Hippocampal formation (tissue), 2 donors: ENCODE measurements at regions not wholly inside any gene's neighbourhood (a gene's known extent, or its start where the extent isn't known, plus 50 kb on each side); places are given as distances from the start of the nearest gene placed in this dataset.
"Not testable (repeated sequence)": the region's sequence is repeated elsewhere in the genome, so short reads cannot be mapped to it uniquely, and the experiment has no call there.

Source experiments
- DNase-seq, 2 donors: peaks; one replicate each; lab custom pipeline; 2025; lab: John Stamatoyannopoulos, UW

GRCh38 chr4:99763635-99764101, 53.0 kb upstream of the DAPP1 start:
- DNase-seq: peak in 1 of 2 donors; percentile 10

- no peak for DNase-seq
Measured at GRCh38 chr4:99762728-99763127, 53.9 kb upstream of the DAPP1 start.

DNA sequence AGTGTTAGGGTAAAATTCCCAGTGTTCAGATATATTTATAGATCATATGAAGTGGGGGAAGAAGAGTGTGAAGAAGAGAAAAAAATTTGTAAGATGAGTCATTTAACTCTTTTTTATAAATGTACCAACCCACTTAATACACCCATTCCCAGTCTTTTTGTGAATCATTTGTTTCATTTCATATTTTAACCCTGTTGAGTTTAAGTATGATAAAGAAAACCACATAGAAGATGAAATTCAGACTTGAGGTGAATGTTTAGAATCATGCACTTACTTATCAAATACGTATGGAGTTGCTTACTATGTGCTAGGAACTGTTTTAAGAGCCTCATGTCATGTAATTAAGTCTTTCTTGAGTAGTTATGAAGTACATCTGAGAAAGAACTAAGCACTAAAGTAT, 56.6 kb upstream of the DAPP1 start:
- no peak for DNase-seq

DNA sequence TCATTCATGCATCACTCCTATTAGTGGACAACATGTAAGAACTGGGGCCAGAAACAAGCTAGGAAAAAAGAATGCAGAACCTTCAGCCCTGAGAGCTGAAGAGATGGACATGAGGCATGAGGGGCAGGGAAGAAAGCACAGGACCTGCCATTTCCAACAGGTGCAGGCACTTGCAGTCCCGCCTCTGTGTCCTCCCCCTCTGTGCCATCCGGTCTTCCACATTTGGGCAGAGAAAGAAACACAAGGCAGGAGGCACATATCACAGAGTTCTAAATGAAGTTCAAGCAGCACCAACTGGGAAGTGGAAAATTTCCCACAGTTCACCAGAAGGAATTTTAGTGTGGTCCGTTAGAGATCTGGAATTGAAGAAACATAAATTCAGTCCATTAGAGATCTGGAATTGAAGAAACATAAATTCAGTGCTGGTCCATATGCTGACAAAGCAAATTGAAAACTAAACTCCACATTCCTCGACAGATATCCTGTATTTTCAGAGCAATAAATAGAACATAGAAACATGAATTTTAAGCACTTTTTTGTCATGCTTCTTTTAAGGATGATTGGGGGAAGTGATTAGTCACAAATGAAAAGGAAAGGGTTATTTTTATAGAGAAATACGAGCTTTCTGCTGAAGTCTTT, 57.2 kb upstream of the DAPP1 start:
- no peak for DNase-seq

DNA sequence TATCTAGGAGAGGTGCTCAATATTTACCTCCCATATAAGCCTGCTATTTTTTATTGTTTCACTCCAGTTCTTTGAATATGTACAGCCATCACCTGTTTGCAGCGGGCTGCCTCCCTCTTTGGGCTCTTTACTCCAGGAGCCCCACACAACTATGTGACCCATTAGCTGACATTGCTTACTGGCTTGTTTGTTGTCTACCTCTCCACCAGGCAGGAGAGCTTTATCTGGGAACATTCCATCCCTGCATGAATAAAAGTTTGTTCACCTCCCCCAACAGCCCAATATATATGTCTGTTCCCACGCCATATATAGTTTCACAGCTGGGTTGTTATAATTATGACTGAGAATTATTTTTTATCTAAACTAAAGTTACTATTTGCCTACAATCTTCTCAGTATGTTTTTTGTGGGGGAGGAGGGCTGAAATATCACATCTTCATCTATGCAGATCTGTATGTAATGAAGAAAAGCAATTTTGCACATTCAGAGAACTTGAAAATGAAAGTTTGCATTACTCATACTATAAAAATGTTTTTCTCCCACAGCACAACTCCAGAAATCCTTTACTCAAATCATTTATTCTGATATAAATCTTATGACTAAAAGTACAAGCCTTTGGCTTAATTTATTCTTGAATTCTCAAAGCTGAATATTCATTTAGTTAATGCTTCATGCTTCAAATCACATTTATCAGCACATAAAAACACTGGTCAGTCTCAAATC, 61.2 kb upstream of the DAPP1 start:
- peak in 1 of 2 donors; percentile 5 for DNase-seq

- DNase-seq: no peak
Measured at GRCh38 chr4:99754756-99755155, 61.9 kb upstream of the DAPP1 start.

DNA sequence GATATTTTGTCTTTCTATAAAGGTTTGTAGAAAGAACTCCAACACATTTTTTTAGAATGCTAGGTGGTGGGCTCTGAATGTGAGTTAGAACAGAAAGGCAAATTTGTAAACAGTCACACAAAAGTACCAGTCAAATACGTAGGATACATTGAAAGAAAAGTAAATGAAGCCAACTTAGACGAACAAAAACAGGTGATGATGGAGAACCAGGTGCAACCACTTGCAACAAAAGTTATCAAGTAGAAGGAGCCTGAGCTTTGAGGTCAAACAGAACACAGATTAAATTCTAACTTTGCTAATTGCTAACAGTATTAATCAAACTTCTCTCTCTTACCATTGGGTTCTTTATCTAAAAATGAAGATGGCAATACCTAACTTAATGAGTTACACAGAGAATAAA, 62.7 kb upstream of the DAPP1 start:
- DNase-seq: no peak

DNA sequence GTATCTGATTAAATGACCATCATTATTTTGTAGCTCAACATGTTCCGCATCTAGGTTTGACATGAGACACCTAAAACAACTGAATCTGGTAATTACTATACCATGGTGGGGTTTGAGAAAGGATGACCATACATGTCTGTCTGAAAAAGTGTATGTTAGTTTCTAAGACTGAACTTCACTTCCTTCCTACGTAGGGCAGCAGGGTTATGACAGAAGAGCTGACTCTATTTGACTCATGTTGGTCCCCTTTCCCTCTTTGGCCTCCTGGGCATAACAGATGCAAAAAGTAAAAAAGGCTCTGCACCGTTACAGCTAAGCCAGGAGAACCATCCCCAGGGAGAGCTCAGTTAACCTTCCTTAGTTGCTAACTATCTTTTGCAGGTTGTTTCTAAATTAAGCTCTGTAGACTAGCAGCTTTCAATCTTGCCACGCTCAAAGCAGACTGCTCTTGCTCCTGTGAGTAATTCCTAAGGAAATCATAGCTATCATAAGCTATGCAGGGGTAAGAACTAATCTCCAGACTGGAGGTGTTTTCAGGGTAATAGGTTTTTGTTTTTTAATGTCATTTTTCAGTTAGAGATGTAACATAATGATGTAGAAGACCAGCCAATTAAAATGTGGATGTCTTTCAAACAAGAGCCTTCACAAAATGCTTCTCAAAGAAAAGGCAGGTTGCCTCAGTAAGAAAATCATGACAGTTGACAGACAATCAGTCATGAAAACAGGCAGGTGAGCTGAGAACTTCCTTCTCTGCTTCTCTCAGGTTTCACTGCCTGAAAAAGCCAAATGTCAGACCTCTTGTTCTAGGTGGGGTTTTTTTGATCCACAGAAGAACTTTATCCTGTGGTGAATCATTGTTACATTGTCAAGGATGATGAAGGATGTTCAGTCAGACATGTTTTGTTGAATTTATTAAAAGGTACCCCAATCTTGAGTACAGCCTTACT, 66.9 kb upstream of the DAPP1 start:
- no peak for DNase-seq

DNA sequence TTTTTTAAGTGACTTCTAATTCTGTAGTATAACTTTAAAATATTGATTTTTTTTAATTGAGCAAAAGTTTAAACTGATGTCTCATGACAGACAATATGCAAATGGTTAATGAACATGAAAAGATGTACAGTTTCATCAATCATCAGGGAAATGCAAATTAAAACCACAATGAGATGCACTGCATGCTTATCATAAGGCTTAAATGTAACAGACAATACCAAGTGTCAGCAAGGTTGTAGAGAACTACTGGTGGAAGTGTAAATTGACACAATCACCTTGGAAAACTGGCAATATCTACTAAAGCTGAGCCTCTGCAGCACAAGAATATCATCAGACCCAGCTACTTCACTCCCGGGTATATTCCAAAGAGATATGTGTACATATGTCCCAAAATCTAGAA, 70.2 kb upstream of the DAPP1 start:
- no peak for DNase-seq

DNA sequence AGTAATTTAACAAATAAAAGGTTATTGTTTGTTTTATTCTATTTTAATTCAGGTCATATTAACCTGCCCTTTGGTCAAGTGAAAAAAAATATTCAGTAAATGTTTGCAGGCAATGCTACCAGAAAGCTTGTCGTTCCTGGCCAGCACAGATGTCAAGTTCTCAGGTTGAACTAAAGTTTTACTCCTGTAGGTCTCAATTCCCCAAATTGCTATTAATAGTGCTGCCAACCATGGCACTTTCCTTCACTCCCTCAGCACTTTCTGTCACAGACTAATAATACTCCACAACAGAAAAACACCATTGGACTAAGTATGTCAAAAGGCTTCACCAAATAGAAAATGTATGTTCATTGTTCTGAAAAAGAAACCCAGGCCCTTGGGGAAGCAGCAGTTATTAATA, 79.2 kb upstream of the C4orf54 start:
- DNase-seq: no peak

- no peak for DNase-seq
Measured at GRCh38 chr4:99735822-99736221, 78.2 kb upstream of the C4orf54 start.

DNA sequence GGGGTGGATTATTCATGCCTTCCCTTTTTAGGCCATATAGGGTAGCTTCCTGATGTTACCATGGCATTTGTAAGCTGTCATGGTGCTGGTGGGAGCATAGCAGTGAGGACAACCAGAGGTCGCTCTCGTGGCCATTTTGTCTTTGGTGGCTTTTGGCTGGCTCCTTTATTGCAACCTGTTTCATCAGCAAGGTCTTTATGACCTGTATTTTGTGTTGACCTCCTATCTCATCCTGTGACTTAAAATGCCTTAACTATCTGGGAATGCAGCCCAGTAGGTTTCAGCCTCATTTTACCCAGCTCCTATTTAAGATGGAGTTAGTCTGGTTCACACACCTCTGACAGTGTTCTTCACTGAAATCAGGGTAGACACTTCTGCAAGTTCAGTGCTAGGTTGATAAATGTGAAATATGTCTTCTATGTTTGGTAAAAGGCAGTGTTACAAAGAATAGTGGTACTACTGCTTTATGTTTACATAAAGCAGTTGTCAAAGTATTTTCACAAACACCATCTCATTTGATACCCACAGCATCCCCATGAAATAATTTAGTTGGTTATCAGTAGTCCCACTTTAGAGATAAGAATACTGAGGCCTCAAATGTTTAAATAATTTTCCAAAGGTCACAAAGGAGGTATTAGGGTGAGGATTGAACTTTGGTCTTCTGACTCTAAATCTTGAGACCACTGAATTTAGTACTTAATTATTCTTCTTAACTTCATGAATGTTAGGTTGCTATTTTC, 77.1 kb upstream of the C4orf54 start:
- DNase-seq: no peak

DNA sequence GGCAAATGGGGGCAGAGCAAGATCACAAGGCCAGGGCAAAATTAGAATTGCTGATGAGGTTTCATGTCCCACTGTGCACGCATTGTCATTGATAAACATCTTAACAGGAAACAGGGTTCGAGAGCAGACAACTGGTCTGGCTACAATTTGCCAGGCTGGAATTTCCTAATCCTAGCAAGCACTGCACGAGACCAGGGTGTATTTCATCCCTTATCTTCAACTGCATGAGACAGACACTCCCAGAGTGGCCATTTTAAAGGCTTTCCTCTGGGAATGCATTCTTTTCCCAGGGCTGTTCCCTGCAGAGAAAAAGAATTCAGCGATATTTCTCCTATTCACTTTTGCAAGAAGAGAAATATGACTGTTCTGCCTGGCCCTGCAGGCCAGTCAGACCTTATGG, 75.8 kb upstream of the C4orf54 start:
- DNase-seq: not testable (repeated sequence)

- no peak for DNase-seq
Measured at GRCh38 chr4:99729186-99729585, 71.6 kb upstream of the C4orf54 start.

DNA sequence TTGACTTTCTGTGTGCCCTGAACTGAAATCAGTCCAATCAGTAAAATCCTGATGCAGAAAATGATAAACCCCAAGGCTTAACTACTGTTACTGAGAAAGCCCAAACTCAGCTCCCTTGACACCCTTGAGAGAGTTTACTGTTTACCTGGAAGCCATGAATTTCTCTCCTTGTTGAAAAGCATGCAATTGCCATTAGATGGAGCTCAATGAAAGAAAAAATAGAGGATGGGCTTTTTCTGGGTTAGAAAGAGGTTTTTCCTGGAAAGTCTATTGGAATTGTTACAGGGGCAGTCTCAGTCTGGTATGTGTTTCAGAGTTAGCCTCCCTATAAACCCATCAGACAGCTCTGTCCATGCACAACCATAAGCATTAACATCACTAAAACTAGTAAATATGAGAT, 66.4 kb upstream of the C4orf54 start:
- peak in 1 of 2 donors; percentile 27 for DNase-seq

- peak in 1 of 2 donors; percentile 2 for DNase-seq
Measured at GRCh38 chr4:99723612-99724011, 66.0 kb upstream of the C4orf54 start.

GRCh38 chr4:99722725-99723124, 65.1 kb upstream of the C4orf54 start:
- no peak for DNase-seq

GRCh38 chr4:99722006-99722405, 64.4 kb upstream of the C4orf54 start:
- DNase-seq: no peak

DNA sequence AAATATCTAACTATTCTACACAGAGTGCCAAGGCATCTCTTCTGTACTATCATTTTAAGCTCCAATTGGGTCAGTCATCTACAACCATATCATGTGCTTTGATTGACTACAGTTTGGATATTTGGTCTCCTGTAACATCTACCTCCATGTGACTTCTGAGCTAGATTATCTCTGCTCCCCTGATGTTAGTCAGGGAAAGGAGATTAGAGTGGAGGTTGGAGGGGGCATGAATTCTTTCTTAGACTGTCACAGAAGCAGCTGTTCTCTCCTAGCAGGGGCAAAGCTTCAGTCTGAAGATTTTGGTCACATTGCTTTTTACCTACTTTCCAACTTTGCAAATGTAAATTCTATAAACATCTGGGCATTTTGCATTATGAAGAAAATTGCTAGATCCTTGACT, 62.6 kb upstream of the C4orf54 start:
- DNase-seq: no peak

DNA sequence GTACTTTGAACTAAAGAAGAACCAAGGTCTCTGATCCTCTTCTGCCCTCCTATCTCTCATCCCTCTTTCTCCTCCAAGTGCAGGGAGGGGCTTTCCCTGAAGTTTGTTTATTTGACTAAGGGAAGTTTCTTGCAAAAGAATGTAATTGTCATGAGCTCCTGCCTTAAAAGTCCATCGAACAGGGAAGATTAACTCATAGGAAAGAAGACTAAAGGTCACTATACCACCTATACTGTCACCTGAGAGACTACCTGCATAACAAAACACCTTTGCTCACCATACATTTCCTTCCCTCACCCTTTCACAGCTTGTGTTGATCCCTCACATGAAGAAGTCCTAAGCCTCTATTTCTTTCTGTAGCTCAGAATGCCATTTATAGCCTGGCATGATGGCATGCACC, 59.4 kb upstream of the C4orf54 start:
- no peak for DNase-seq

- no peak for DNase-seq
Measured at GRCh38 chr4:99715286-99715685, 57.7 kb upstream of the C4orf54 start.

- DNase-seq: no peak
Measured at GRCh38 chr4:99714179-99714578, 56.6 kb upstream of the C4orf54 start.
